GM12878 (cell line): ENCODE measurements at regions not wholly inside any gene's neighbourhood (a gene's known extent, or its start where the extent isn't known, plus 50 kb on each side); places are given as distances from the start of the nearest gene placed in this dataset.

ENCODE experiments used
- BCL11A ChIP-seq: IDR thresholded peaks from 2 replicates; pipeline ENCODE4 v1.6.1; 2011; ENCODE audit warnings: low read depth, low read length
- SMC3 ChIP-seq: IDR thresholded peaks from 2 replicates; pipeline ENCODE4 v1.6.1; 2011; ENCODE audit warnings: low read length, improper control_type of control experiment, borderline replicate concordance
- TAF1 ChIP-seq: IDR thresholded peaks from 2 replicates; pipeline ENCODE4 v1.6.1; 2011; ENCODE audit warnings: mild to moderate bottlenecking, low read depth, low read length, borderline replicate concordance
- TF ChIP-seq, protein P1 (sequence below): IDR thresholded peaks from 2 replicates; pipeline ENCODE4 v1.6.1; 2011; ENCODE audit warnings: low read depth, mild to moderate bottlenecking, low read length, moderate library complexity, borderline replicate concordance; ENCODE audit errors: extremely low read depth
- TF ChIP-seq, protein P2 (sequence below), 3 experiments: IDR thresholded peaks in 2 of 3; conservative IDR thresholded peaks in 1 of 3; 2 replicates each; pipeline ENCODE4 v1.5.1; 2011; ENCODE audit warnings: low read depth in 3 of 3, low read length in 3 of 3, mild to moderate bottlenecking in 3 of 3, control low read depth in 2 of 3, moderate library complexity in 2 of 3, inconsistent platforms in 1 of 3, mixed read lengths in 1 of 3; ENCODE audit not compliant: control insufficient read depth in 2 of 3, insufficient read depth in 1 of 3; ENCODE audit errors: extremely low read depth in 1 of 3
- TF ChIP-seq, protein P3 (sequence below): fragments of 150-350 bp; IDR thresholded peaks from 2 replicates; pipeline ENCODE4 v1.6.1; 2016; ENCODE audit warnings: low read depth, low read length

DNA sequence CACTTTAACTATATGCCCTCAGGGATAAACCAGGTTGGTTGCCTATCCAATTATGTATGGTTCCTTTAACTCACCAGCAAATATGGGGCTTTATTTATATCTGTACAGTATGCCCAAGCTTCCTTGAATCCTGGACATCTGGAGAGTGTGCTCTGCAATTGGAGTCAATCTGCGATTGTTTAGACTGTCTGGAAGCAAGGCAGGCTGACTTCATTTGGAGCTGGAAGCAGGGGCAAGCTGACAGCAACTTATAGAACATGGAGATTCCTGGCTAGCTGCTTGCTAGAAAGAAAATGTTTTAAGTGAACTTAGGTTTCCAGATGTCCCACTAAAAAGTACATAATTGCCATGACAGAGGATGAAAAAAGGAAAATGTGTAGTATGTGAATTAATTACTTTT is 63.7 kb upstream of the TPRG1 start:
- TF ChIP-seq, protein P1, sequence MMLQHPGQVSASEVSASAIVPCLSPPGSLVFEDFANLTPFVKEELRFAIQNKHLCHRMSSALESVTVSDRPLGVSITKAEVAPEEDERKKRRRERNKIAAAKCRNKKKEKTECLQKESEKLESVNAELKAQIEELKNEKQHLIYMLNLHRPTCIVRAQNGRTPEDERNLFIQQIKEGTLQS: no peak
- TF ChIP-seq, protein P2, sequence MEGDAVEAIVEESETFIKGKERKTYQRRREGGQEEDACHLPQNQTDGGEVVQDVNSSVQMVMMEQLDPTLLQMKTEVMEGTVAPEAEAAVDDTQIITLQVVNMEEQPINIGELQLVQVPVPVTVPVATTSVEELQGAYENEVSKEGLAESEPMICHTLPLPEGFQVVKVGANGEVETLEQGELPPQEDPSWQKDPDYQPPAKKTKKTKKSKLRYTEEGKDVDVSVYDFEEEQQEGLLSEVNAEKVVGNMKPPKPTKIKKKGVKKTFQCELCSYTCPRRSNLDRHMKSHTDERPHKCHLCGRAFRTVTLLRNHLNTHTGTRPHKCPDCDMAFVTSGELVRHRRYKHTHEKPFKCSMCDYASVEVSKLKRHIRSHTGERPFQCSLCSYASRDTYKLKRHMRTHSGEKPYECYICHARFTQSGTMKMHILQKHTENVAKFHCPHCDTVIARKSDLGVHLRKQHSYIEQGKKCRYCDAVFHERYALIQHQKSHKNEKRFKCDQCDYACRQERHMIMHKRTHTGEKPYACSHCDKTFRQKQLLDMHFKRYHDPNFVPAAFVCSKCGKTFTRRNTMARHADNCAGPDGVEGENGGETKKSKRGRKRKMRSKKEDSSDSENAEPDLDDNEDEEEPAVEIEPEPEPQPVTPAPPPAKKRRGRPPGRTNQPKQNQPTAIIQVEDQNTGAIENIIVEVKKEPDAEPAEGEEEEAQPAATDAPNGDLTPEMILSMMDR (IDR thresholded peaks at IDR 0.05 in 2 of 3, conservative IDR thresholded peaks at IDR 0.05 in 1 of 3; ENCODE audit: control insufficient read depth in 2 of 3, extremely low read depth in 1 of 3, insufficient read depth in 1 of 3, low read depth in 3 of 3, low read length in 3 of 3): no peak
- no peak for TF ChIP-seq SMC3
- no peak for TF ChIP-seq BCL11A
- no peak for TF ChIP-seq TAF1
- TF ChIP-seq, protein P3, sequence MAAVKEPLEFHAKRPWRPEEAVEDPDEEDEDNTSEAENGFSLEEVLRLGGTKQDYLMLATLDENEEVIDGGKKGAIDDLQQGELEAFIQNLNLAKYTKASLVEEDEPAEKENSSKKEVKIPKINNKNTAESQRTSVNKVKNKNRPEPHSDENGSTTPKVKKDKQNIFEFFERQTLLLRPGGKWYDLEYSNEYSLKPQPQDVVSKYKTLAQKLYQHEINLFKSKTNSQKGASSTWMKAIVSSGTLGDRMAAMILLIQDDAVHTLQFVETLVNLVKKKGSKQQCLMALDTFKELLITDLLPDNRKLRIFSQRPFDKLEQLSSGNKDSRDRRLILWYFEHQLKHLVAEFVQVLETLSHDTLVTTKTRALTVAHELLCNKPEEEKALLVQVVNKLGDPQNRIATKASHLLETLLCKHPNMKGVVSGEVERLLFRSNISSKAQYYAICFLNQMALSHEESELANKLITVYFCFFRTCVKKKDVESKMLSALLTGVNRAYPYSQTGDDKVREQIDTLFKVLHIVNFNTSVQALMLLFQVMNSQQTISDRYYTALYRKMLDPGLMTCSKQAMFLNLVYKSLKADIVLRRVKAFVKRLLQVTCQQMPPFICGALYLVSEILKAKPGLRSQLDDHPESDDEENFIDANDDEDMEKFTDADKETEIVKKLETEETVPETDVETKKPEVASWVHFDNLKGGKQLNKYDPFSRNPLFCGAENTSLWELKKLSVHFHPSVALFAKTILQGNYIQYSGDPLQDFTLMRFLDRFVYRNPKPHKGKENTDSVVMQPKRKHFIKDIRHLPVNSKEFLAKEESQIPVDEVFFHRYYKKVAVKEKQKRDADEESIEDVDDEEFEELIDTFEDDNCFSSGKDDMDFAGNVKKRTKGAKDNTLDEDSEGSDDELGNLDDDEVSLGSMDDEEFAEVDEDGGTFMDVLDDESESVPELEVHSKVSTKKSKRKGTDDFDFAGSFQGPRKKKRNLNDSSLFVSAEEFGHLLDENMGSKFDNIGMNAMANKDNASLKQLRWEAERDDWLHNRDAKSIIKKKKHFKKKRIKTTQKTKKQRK: no peak
